ENCODE measurements at regions not wholly inside any gene's neighbourhood (a gene's known extent, or its start where the extent isn't known, plus 50 kb on each side); places are given as distances from the start of the nearest gene placed in this dataset.

GRCh38 chr1:87735750-87736149, 407.1 kb downstream of the LMO4 start:
- no peak for DNase-seq

- no peak for DNase-seq
Observed at GRCh38 chr1:87739141-87739540, 410.5 kb downstream of the LMO4 start.

- DNase-seq, result no peak
Observed at GRCh38 chr1:87739704-87740103, 411.0 kb downstream of the LMO4 start.

- no peak for DNase-seq
Observed at GRCh38 chr1:87743256-87743655, 414.6 kb downstream of the LMO4 start.

GRCh38 chr1:87744056-87744455, 415.4 kb downstream of the LMO4 start:
- DNase-seq, result no peak

- no peak for DNase-seq
Observed at GRCh38 chr1:87744763-87745162, 416.1 kb downstream of the LMO4 start.

GRCh38 chr1:87753366-87753765, 424.7 kb downstream of the LMO4 start:
- DNase-seq, result no peak

GRCh38 chr1:87754139-87754538, 425.5 kb downstream of the LMO4 start:
- no peak for DNase-seq

- DNase-seq, result no peak
Observed at GRCh38 chr1:87757676-87758075, 429.0 kb downstream of the LMO4 start.

GRCh38 chr1:87759421-87760087, 430.9 kb downstream of the LMO4 start:
- DNase-seq, result no peak

GRCh38 chr1:87760155-87760554, 431.5 kb downstream of the LMO4 start:
- no peak for DNase-seq

GRCh38 chr1:87760654-87761053, 432.0 kb downstream of the LMO4 start:
- DNase-seq, result no peak

GRCh38 chr1:87763483-87763882, 434.8 kb downstream of the LMO4 start:
- DNase-seq, result no peak

- no peak for DNase-seq
Observed at GRCh38 chr1:87765057-87765680, 436.5 kb downstream of the LMO4 start.

- no peak for DNase-seq
Observed at GRCh38 chr1:87765681-87766070, 437.0 kb downstream of the LMO4 start.

- DNase-seq, result no peak
Observed at GRCh38 chr1:87766737-87767136, 438.1 kb downstream of the LMO4 start.

- no peak for DNase-seq
Observed at GRCh38 chr1:87778896-87779295, 450.2 kb downstream of the LMO4 start.

GRCh38 chr1:87781554-87781953, 452.9 kb downstream of the LMO4 start:
- no peak for DNase-seq

- DNase-seq, result no peak
Observed at GRCh38 chr1:87783315-87783714, 454.6 kb downstream of the LMO4 start.

- DNase-seq, result no peak
Observed at GRCh38 chr1:87785386-87785785, 456.7 kb downstream of the LMO4 start.

GRCh38 chr1:87786229-87786628, 457.5 kb downstream of the LMO4 start:
- no peak for DNase-seq

GRCh38 chr1:87786861-87787545, 458.3 kb downstream of the LMO4 start:
- no peak for DNase-seq

- no peak for DNase-seq
Observed at GRCh38 chr1:87787551-87787950, 458.9 kb downstream of the LMO4 start.

- DNase-seq, result no peak
Observed at GRCh38 chr1:87790756-87791155, 462.1 kb downstream of the LMO4 start.

Data from DMS153 (cell line).